Prostate gland (tissue), 2 donors: ENCODE measurements at regions not wholly inside any gene's neighbourhood (a gene's known extent, or its start where the extent isn't known, plus 50 kb on each side); places are given as distances from the start of the nearest gene placed in this dataset.
"Not testable (repeated sequence)": the region's sequence is repeated elsewhere in the genome, so short reads cannot be mapped to it uniquely, and the experiment has no call there.

Experiments
- DNase-seq: peaks from one replicate; pipeline ENCODE4 v3.0.0-alpha.2; 2019; ENCODE audit warnings: low spot score
- H3K27ac ChIP-seq, 2 donors: fragments of 200-600 bp; sonication (generic); 2 replicates each; pipeline ENCODE4 v1.5.1; 2017 to 2019
- H3K27me3 ChIP-seq: fragments of 200-600 bp; sonication (generic); replicated peaks from 2 replicates; pipeline ENCODE4 v1.5.1; 2019; ENCODE audit not compliant: insufficient read depth
- H3K36me3 ChIP-seq, 2 donors: fragments of 200-600 bp; sonication (generic); 1 replicate in 1 of 2; 2 replicates in 1 of 2; pipeline versions ENCODE4 v1.5.1 to v1.8.1; 2017 to 2019
- H3K4me1 ChIP-seq: fragments of 200-600 bp; sonication (generic); replicated peaks from 2 replicates; pipeline ENCODE4 v1.5.1; 2019
- H3K4me3 ChIP-seq, 2 donors: fragments of 200-600 bp; sonication (generic); 2 replicates each; pipeline ENCODE4 v1.5.1; 2017 to 2019
- H3K9me3 ChIP-seq: fragments of 200-600 bp; sonication (generic); 2 replicates; pipeline ENCODE4 v1.5.1; 2017
- POLR2A ChIP-seq: fragments of 450-650 bp; IDR thresholded peaks from one replicate; pipeline ENCODE4 v1.6.1; 2016; ENCODE audit warnings: antibody characterized with exemption, mild to moderate bottlenecking
- POLR2AphosphoS5 ChIP-seq: sonication (generic); formaldehyde crosslinking; IDR thresholded peaks from one replicate; pipeline ENCODE4 v1.6.1; 2017; ENCODE audit warnings: antibody characterized with exemption
- WGBS: methylation state at CpG from one replicate; pipeline ENCODE4 v1.1.5; 2018; 5-methylcytosine and 5-hydroxymethylcytosine counted together
- intact Hi-C: fragments of 100-400 bp; cut with DNase I; formaldehyde crosslinking; loops from one replicate; pipeline ENCODE4 v1.14.2; 2022
- TF ChIP-seq, protein P1 (sequence below), 4 experiments: fragments of 200-600 bp in 2 of 4; fragments of 450-650 bp in 2 of 4; sonication (generic) in 2 of 4; IDR thresholded peaks; 1 replicate in 3 of 4; 2 replicates in 1 of 4; pipeline ENCODE4 v1.5.1; 2016 to 2019; ENCODE audit warnings: antibody characterized with exemption in 4 of 4, mild to moderate bottlenecking in 2 of 4, moderate library complexity in 2 of 4

DNA sequence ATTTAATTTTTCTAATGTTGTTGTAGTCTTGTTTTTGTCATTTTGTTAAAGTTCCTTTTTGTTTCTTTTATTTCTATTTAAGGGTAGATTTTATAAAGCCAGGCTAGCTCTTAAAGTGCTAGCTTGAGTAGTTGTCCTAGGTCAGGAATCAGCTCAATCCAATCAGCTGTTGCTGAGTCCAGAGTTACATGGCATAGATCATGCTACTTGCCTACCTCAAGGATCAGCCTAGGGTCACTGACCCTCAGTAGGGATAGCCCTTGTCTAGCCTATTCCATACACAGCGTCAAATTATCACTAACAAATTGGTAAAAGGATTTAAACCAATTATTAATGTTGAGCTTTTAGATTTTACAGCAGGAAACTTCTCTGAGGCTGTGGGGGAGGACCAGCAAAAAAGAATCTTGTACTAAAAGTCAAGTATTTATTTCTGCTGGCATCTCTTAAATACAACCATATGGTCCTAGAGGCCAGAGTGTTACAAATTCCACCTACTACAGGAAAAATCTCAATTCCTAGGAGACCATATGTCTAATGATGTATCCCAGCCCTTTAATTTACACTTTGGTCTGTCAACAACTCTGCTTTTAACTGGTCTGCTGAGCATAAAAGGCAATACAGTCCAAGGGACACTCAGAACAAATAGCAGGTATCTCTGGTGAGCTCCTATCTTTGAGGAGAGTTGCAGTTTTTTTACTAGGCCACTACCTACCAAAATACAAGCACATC is 138.3 kb upstream of the PTPRG start:
- Histone ChIP-seq H3K4me1 (no peaks in the 10 kb centered on the region), H3K9me3 (no peaks in the 10 kb centered on the region), H3K4me3 (no peak overlapping the region), H3K27ac (no peak overlapping the region), H3K36me3 (no peaks in the 10 kb centered on the region), H3K27me3 (no peaks in the 10 kb centered on the region)
- intact Hi-C loops: no loop called here
- WGBS: 64% methylated on average over 1 of the region's 1 CpG
- TF ChIP-seq, protein P1, sequence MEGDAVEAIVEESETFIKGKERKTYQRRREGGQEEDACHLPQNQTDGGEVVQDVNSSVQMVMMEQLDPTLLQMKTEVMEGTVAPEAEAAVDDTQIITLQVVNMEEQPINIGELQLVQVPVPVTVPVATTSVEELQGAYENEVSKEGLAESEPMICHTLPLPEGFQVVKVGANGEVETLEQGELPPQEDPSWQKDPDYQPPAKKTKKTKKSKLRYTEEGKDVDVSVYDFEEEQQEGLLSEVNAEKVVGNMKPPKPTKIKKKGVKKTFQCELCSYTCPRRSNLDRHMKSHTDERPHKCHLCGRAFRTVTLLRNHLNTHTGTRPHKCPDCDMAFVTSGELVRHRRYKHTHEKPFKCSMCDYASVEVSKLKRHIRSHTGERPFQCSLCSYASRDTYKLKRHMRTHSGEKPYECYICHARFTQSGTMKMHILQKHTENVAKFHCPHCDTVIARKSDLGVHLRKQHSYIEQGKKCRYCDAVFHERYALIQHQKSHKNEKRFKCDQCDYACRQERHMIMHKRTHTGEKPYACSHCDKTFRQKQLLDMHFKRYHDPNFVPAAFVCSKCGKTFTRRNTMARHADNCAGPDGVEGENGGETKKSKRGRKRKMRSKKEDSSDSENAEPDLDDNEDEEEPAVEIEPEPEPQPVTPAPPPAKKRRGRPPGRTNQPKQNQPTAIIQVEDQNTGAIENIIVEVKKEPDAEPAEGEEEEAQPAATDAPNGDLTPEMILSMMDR (IDR thresholded peaks at IDR 0.05): no peak
- TF ChIP-seq POLR2AphosphoS5: no peak
- TF ChIP-seq POLR2A: no peak
- DNase-seq: no peak

DNA sequence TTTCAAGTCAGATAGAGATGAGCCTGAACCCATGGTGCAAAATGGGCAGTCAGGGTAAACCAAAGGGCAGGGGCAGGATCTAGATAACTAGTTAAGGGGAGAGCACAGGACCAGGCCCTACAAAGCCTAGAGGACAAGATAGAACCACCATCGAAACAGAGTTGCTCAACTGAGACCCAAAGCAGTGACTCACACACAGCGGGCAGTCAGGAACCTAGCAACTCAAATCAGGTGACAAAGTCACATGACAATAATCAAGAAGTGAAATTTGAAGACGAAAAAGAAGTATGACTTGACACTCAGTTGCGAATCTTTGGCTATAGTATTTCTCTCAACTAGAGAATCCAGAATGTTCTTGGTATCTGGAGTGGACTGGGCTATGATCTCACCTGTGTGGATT is 136.0 kb upstream of the PTPRG start:
- 90% methylated on average over 4 of the region's 4 CpGs for WGBS
- no peak overlapping the region for H3K27ac ChIP-seq

DNA sequence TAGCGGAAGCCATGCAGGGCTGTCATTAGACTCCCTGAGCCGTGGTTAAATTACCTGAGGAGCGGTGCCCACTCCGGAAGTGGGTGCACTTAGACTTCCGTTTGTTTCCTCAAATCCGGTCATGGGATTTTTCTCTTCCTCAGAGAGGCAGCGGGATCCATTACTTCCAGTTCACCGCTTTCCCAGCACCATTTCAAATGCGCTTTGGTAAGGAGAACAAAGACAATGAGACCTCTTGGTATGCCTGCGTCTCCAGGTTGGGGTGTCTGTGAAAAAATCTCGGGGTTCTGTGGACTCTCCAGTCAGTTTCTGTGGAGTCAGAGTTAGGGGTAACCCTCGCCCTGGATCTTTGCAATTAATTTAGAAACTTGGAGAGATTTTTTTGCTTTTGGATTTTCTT is 132.3 kb upstream of the PTPRG start:
- no peak overlapping the region for H3K4me3 ChIP-seq
- 82% methylated on average over 12 of the region's 12 CpGs for WGBS
- intact Hi-C loops: no loop called here

More for the DNA sequence above, 136.0 kb upstream of the PTPRG start:
- Histone ChIP-seq H3K4me1 (no peaks in the 10 kb centered on the region), H3K4me3 (no peak overlapping the region), H3K27me3 (peaks cover 2% of the 10 kb centered on the region), H3K9me3 (no peaks in the 10 kb centered on the region), H3K36me3 (no peaks in the 10 kb centered on the region)
- intact Hi-C loops: no loop called here
- no peak for DNase-seq
- TF ChIP-seq POLR2AphosphoS5 (no peak), POLR2A (no peak)
- TF ChIP-seq, protein P1 (IDR thresholded peaks at IDR 0.05): no peak

DNA sequence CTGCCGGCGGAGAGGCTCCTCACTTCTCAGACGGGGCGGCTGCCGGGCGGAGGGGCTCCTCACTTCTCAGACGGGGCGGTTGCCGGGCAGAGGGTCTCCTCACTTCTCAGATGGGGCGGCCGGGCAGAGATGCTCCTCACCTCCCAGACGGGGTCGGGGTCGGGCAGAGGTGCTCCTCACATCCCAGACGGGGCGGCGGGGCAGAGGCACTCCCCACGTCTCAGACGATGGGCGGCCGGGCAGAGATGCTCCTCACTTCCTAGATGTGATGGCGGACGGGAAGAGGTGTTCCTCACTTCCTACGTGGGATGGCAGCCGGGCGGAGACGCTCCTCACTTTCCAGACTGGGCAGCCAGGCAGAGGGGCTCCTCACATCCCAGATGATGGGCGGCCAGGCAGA is 126.5 kb upstream of the PTPRG start:
- H3K36me3 ChIP-seq, H3K9me3 ChIP-seq, H3K27me3 ChIP-seq, H3K4me3 ChIP-seq, H3K27ac ChIP-seq, intact Hi-C loops, DNase-seq, H3K4me1 ChIP-seq: not testable (repeated sequence)
- WGBS: 98% methylated on average over 19 of the region's 28 CpGs

More for the DNA sequence above, 132.3 kb upstream of the PTPRG start:
- TF ChIP-seq POLR2A: no peak
- H3K36me3 ChIP-seq: no peaks in the 10 kb centered on the region
- H3K27ac ChIP-seq: no peak overlapping the region
- no peaks in the 10 kb centered on the region for H3K4me1 ChIP-seq
- peaks cover 2% of the 10 kb centered on the region for H3K27me3 ChIP-seq
- no peaks in the 10 kb centered on the region for H3K9me3 ChIP-seq
- no peak for DNase-seq

DNA sequence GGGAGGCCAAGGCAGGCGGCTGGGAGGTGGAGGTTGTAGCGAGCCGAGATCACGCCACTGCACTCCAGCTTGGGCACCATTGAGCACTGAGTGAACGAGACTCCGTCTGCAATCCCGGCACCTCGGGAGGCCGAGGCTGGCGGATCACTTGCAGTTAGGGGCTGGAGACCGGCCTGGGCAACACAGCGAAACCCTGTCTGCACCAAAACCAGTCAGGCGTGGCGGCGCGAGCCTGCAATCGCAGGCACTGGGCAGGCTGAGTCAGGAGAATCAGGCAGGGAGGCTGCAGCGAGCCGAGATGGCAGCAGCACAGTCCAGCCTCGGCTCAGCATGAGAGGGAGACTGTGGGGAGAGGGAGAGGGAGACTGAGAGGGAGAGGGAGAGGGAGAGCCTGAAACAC is 126.0 kb upstream of the PTPRG start:
- H3K4me1 ChIP-seq, H3K4me3 ChIP-seq, H3K27ac ChIP-seq, H3K36me3 ChIP-seq, DNase-seq, intact Hi-C loops, H3K9me3 ChIP-seq, H3K27me3 ChIP-seq: not testable (repeated sequence)
- WGBS: 92% methylated on average over 16 of the region's 20 CpGs

DNA sequence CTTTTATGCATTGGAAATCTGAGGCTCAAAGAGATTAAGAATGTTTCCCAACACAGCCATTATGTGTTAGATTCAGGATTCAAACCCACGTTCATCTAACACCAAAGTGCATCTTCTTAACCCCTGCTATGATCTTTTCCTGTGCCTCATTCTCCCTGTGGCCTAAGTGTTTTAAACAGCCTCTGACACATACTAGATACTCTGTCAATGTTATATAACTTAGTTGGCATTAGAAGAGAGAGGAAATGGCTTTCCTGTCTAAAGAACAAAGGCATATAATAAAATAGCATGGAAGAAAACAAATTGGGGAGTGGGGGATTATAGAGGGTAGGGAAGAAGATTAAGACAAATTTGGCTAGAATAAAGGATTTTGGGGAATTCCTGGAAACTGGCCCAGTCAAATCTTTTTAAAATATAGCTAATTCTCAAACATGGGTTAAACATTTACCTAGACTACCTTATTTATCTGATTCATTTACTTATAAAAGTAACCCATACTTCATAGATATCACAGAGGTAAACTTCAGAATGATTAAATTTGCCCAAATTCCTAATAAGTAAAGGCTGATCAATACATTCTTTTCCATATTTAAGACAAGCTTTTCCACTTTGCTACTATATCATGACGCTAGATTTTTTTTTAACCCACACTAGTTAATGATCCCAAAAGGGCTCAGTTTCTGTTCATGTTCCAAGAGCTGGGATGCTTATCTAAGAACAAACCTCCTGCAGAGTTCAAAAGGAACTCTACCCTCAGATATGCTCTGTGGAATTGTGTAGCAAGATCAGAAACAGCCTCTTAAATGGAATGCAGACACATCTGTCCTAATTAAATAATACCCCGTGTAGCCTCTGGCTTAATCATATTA is 122.9 kb upstream of the PTPRG start:
- Histone ChIP-seq H3K27me3 (no peaks in the 10 kb centered on the region), H3K4me3 (no peak overlapping the region), H3K9me3 (no peaks in the 10 kb centered on the region), H3K27ac (no peak overlapping the region), H3K4me1 (no peaks in the 10 kb centered on the region), H3K36me3 (no peaks in the 10 kb centered on the region)
- 32% methylated on average over 3 of the region's 3 CpGs for WGBS
- DNase-seq: no peak
- TF ChIP-seq POLR2AphosphoS5: no peak
- TF ChIP-seq, protein P1 (IDR thresholded peaks at IDR 0.05): no peak
- TF ChIP-seq POLR2A: no peak
- intact Hi-C loops: no loop called here
